ENCODE measurements at regions not wholly inside any gene's neighbourhood (a gene's known extent, or its start where the extent isn't known, plus 50 kb on each side); places are given as distances from the start of the nearest gene placed in this dataset.
"Not testable (repeated sequence)": the region's sequence is repeated elsewhere in the genome, so short reads cannot be mapped to it uniquely, and the experiment has no call there.

- DNase-seq = not testable (repeated sequence)
Observed at GRCh38 chr10:78096486-78096885, 62.8 kb downstream of the RPS24 start.

- DNase-seq = not testable (repeated sequence)
Observed at GRCh38 chr10:78102593-78102992, 68.9 kb downstream of the RPS24 start.

- DNase-seq = no peak
Observed at GRCh38 chr10:78109210-78109609, 75.5 kb downstream of the RPS24 start.

- no peak for DNase-seq
Observed at GRCh38 chr10:78115135-78115853, 81.6 kb downstream of the RPS24 start.

DNA sequence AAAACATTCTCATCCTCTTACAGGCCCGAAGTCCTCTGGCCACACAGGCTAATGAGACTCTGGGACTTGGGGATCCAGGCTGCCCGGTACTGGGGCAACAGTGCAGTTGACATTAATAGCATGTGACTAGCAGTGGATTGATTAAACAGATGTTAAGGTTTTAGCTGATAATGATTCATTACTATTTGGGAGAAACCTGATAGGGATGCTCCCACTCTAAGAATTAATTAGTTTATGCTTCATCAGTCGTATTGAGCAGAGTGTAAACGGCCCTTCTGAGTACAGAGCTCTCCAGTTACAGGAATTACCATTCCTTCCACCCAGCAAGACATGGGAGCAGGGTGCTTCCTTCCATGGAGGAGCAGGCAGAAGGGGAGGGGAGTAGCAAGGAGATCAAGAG, 82.7 kb downstream of the RPS24 start:
- DNase-seq = no peak

GRCh38 chr10:78118591-78118990, 84.9 kb downstream of the RPS24 start:
- DNase-seq = no peak

DNA sequence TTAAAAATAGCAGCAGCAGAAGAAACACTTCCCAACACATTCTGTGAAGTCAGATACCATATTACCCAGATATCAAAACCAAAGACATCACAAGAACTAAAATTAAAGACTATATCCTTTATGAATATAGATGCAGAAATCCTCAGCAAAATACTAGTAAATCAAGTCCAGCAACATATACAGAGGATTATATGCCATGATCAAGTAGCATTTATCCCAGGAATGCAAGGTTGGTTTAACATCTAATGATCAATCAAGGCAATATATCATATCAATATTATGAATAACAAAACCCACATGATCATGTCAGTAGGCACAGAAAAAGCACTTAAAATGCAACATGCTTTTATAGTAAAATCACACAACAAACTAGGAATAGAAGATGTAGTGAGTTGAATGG, 88.1 kb downstream of the RPS24 start:
- no peak for DNase-seq

- no peak for DNase-seq
Observed at GRCh38 chr10:78124167-78124566, 90.5 kb downstream of the RPS24 start.

DNA sequence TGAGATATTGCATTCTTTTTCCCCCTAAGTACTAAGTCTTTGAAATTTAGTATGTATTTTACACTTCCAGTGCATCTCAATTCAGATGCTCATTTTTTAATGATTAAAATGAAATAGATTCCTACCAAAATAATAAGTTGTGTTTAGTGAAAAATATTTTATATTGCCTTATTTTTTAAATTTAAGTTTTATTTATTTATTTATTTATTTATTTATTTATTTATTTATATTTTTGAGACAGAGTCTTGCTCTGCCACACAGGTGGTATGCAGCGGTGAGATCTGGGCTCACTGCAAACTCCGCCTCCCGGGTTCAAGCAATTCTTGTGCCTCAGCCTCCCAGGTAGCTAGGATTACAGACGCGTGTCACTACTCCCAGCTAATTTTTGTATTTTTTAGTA, 95.5 kb downstream of the RPS24 start:
- no peak for DNase-seq

GRCh38 chr10:78130966-78131710, 97.5 kb downstream of the RPS24 start:
- DNase-seq = no peak

DNA sequence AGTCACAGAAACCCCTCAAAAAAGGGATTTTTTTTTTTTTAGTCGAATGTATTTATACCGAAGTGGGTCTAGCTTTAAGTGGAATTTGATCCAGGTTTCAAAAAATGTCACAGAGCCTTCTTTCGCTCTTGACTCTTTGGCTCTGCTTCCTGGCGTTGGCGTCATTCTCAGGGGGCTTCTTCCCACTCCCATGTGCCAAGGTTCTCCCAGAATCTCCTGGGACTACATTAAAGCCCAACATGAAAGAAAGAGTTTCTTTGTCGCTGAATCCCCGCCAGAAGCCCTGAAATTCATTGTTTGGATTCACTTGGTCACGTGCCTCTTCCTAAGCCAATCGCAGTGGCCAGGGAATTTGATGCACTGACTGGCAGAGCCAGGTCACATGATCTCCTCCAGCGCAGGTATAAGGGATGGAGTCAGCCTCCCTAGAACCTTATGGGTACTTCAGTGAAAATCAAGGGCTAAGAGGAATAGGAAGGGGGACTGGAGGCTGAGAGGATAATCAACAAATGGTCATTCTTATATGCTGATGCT, 101.2 kb downstream of the RPS24 start:
- no peak for DNase-seq

DNA sequence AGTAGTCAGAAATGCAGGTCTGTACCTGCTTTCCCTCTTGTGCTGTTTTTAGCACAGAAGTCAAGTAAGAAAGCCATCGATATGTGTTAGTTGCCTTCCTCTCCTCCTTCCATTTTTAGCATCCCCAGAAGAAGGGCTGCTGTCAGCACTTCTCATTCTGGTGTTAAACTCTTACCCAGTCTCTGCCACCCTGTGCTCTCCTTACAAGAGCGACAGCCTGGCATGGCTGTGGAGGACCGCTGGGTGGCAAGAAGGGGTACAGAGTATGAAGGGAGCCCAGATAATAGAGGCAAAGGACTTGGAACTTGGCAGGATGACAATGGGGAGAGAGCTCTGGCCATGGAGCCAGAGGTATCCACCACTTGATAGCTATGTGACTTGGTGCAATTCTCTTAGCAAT, 103.5 kb downstream of the RPS24 start:
- no peak for DNase-seq

DNA sequence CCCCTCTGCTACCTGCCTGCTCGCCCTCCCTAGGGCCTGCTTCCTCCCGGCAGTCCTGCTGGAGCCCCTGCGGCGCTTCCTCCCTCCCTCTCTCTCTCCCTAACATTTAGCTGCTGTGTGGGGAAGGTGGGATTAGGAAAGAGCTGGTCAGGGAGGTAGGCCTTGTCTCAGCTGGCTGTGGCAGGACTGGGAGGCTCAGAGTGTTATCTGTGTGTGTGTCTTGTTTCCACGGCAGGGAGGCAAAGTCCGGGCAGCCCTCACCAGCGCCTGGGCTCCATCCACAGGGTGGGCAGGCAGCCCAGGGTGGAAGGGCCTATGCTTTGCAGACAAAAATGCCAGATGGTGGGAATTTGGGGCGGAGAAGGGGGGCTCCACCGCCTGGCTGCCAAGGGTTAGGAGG, 105.7 kb downstream of the RPS24 start:
- no peak for DNase-seq

GRCh38 chr10:78140066-78140630, 106.5 kb downstream of the RPS24 start:
- no peak for DNase-seq

- no peak for DNase-seq
Observed at GRCh38 chr10:78143576-78143975, 109.9 kb downstream of the RPS24 start.

- DNase-seq = no peak
Observed at GRCh38 chr10:78146200-78146599, 112.5 kb downstream of the RPS24 start.

DNA sequence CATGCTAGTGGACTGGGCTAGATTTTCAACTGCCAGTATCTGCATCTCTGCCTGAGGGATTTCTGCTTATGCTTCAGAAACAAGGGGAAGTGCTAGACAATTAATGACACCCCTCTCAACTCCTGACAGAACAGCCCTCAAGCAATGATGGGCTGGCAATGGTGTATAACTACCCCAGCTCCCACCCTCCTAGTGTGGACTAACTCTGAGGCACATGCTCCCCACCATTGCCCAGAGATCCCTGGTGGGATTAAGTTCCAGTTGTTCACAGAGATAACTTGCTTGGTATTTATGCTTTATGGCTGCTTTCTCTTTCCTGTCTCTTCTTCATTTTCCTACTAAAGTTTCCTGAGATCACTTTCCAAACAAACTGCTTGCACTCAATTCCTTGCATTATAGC, 113.5 kb downstream of the RPS24 start:
- no peak for DNase-seq

DNA sequence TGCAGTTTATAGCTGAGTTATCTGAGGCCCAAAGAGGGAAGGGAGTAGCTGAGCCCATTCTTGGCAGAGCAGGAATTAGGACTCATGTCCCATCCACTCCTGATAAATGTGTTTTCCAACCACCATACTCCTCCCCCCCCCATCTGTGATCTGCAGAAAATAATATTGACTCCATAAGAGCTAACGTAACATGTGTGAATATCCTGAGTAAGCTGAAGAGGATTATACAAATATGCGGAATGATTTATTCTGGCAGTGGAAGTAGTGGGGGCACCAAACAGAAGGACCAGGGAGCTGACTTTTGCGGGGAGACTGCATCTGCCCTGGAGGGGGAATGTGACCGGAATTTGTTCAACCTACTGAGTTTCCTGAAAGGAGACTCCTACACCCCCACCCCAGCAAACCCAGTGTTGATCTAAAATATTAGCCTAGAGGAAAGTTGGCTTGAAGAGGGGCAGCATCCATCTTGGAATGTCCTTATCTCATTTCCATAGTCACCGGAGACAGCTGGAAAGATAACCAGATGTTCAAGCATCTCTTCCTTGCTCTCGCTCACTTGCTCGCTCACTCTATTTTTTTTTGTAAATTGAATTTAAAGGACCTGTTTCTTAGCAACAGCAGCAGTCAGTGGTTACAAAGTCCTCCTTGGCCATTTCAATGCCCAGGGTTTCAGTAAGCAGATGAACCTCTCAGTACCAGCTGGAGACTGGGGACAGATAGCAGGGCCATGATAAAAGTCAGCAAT, 114.7 kb downstream of the RPS24 start:
- no peak for DNase-seq

- DNase-seq = no peak
Observed at GRCh38 chr10:78148961-78149612, 115.4 kb downstream of the RPS24 start.

- DNase-seq = no peak
Observed at GRCh38 chr10:78150756-78151155, 117.1 kb downstream of the RPS24 start.

- DNase-seq = no peak
Observed at GRCh38 chr10:78155722-78156121, 122.1 kb downstream of the RPS24 start.

DNA sequence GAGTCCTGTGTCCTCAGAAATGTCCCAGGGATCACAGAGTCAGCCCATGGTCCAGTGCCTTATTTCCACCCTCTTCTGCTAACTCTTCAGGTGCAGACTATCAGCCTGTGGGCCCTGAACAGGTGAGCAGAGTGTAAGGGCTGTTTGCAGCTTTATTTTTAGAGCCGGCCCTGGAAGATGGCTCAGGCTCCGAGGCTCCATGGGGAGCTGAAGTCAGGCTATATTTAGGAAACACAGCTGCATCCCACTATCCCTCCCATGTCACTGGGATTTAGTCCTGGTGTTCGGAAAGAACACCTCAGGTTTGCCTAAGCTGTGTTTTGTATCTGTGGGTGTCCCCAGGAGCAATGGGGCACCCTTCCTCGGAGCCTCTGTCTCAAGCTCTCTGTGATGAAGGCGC, 126.9 kb downstream of the RPS24 start:
- DNase-seq = no peak

GRCh38 chr10:78162853-78163252, 129.2 kb downstream of the RPS24 start:
- DNase-seq = no peak

All from activated naive CD4-positive, alpha-beta T cell treated with anti-CD3 and anti-CD28 coated beads, Interleukin-2, amount 50 U/mL, for 16 hours (primary cell).